GM10266 (cell line): ENCODE measurements at regions not wholly inside any gene's neighbourhood (a gene's known extent, or its start where the extent isn't known, plus 50 kb on each side); places are given as distances from the start of the nearest gene placed in this dataset.

Experiments
- DNase-seq: peaks from one replicate; pipeline ENCODE4 v3.0.0; 2012; ENCODE audit errors: extremely low spot score
- TF ChIP-seq, protein P1 (sequence below): IDR thresholded peaks from 2 replicates; pipeline ENCODE4 v1.5.1; 2012; ENCODE audit warnings: mild to moderate bottlenecking, low read depth; ENCODE audit not compliant: control insufficient read depth, insufficient read depth; ENCODE audit errors: missing control alignments

DNA sequence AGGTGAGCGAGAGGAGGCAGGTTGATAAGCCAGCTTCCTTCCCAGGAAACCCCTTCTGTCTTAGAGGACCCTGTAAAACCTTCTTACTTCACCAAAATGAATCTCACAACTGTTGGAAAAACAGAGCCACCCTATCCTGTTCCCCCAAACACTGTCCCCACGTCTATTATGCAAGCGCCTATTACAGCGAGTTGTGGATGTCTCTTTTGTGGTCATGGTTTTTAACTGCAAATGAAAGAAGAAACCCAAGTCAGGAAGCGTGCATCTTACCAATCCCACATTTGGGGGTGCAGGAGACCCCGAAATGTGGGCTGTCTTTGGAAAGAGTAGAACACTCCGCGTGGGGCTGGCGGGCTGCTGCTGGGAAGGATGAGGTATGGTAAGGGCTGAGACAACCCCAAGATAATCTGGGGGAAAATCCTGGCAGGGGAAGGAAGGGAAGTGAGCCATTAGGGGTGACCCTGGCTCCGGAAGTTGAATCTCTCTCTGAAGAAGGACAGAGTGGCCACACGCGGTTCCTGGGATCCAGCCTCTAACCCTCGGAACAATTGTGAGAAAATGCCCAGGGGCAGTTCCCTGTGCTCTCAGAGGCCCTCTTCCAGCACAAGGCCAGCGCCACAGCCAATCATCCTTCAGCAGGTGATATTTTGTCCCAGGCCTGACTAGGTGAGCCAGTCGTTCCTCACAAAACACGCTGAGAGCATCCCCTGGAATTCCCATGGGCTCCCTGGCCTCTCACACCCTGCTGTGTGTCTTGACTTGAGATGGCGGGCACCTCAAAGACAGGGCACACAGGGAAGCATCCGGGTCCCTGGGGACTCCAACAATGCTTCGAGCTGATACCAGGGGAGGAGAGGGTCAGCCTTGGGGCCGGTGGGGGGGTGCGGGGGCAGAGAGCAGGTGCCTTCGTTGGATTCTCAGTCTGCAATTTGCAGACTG, 168.5 kb upstream of the IRF2BP2 start:
- TF ChIP-seq, protein P1, sequence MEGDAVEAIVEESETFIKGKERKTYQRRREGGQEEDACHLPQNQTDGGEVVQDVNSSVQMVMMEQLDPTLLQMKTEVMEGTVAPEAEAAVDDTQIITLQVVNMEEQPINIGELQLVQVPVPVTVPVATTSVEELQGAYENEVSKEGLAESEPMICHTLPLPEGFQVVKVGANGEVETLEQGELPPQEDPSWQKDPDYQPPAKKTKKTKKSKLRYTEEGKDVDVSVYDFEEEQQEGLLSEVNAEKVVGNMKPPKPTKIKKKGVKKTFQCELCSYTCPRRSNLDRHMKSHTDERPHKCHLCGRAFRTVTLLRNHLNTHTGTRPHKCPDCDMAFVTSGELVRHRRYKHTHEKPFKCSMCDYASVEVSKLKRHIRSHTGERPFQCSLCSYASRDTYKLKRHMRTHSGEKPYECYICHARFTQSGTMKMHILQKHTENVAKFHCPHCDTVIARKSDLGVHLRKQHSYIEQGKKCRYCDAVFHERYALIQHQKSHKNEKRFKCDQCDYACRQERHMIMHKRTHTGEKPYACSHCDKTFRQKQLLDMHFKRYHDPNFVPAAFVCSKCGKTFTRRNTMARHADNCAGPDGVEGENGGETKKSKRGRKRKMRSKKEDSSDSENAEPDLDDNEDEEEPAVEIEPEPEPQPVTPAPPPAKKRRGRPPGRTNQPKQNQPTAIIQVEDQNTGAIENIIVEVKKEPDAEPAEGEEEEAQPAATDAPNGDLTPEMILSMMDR: no peak
- DNase-seq: peak; percentile 35

DNA sequence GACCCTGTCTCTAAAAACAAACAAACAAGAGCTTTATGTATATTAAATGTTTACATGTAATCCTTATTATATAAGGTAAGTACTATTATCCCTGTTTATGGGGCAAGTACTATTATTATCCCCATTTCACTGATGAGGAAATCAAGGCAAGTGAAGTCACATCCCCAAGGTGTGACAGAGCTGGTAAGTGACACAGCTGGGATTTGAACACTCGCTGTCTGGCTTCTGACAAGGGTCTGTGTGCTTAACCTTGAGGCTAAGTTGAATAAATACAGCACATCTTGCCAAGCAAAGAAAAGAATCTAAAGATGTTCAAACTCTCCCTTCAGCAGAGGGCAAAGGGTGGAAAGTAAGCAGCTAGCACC, 167.9 kb upstream of the IRF2BP2 start:
- DNase-seq: peak; percentile 19
- TF ChIP-seq, protein P1: no peak

DNA sequence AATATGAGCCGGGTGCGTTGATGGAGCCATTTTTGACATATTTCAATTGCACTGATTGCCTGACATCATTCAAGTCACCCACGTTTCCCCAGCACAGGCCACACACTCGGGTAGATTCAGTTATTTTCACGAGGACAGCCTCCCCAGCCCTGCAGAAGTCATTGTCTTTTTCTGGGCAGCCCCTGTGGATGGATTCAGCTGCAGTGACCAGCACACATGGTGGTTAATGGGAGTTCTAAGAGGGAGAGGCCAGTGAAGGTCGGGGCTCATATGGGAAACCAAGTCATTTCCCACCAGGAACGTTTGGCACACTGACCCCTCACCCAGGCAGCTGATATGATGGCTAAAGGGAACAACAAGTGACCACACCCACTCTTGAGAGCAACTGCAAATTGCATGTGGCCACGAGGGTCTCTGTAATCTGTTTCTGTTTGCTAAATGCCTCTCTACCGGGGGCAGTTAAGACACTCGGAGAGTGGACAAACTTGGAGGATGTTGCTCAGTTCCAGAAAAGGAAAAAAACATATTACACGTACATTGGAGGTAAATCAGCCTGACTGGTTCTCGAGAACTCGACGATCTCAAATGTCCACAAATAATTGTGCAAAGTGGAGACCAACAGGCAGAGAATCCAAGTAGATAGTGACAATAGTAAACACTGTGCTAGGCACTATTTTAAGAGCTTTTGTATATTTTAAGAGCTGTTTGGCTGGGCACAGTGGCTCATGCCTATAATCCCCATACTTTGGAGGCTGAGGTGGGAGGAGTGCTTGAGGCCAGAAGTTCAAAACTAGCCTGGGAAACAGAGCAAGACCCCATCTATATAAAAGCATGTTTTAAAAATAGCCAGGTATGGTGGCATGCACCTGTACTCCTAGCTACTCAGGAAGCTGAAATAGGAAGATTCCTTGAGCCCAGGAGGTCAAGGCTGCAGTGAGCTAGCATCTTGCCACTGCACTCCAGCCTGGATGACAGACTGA, 167.2 kb upstream of the IRF2BP2 start:
- no peak for DNase-seq
- TF ChIP-seq, protein P1: no peak

DNA sequence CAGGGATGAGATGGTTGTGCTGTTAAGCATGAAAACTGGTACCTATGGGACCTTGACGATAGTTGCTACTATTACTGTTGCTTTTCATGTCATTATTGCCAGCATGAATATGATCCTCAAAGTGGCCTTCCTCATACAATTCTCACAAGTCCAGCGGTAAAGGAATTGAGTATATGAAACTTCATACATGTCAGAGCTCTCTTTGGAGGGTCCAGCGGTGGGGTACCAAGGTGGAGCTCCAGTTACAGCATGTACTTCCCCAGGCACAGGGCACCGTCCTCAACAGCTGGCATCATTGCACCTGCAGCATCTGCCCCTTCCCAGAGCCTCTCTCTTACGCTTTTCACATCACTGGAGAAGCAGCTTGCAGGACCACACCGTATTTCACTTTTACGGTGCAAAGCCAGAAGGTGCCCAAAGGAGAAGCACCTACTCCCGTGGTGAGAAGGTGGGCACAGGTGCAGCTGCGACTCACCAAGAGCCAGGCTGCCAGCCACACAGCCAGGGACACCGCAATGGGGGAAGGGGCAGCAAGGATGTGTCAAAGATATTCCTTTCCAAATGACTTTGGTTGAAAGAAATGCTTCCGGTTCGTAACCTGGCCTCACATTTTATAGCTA, 166.4 kb upstream of the IRF2BP2 start:
- DNase-seq: peak; percentile 19
- TF ChIP-seq, protein P1: no peak

DNA sequence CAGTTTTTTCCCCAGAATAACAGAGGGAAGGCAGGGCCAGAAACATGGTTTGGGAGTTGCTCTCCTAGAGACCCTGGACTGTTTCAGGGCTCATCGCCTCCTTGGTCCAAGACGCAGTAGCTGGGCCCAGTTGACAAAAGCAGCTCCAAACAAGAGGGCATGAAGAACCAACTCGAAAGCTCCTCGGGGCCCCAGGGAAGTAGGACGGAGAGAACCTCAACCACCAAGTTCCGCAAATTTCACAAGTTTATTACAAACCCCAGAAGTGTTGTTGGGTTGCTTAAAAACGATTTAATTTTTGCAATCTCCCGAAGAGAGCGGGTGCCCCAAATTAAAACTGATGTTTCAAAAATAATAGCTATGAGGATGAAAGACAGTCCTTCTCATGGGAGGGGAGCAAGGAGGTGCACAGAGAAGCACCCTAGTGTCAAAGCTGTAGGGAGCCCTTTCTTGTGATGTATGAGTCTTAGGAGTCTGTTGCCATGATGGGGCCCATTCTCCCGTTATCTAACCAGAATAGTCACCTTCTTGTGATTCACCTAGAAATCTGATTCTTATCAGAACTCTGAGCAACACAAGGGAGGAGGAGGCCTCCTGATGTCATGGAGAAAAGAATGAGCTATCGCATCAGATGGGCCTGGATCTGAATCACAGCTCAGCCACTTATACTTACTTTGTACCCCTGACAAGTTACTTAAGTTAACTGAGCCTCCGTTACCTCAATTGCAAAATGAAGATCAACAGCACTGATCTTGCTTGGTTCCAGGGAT, 165.7 kb upstream of the IRF2BP2 start:
- no peak for DNase-seq

DNA sequence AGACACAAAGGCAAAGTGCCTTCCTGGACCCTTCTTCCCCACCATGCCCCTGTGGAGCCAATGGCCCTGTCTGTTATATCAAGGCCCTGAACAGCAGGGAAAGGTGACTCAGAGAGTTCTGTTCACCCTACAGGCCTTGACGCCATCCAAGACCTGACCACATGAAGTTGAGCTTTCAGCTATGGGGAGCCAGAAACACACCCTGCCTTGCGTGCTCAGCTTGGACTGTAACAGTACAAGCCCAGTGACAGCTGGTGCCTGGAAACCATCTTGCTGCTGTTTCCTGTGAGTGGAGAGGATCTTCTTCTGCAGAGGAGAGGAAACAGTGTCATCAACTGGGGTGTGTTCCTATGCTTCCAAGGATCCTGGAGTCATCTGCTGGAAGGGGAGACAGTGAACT, 165.0 kb upstream of the IRF2BP2 start:
- TF ChIP-seq, protein P1: no peak
- DNase-seq: no peak

More for the DNA sequence above, 165.7 kb upstream of the IRF2BP2 start:
- TF ChIP-seq, protein P1: no peak
